SK-N-SH (cell line): ENCODE measurements at regions not wholly inside any gene's neighbourhood (a gene's known extent, or its start where the extent isn't known, plus 50 kb on each side); places are given as distances from the start of the nearest gene placed in this dataset.

Experiments
- CHD2 ChIP-seq: fragments of 150-350 bp; IDR thresholded peaks from 2 replicates; pipeline ENCODE4 v1.6.1; 2018; ENCODE audit warnings: low read length; ENCODE audit not compliant: partially characterized antibody
- CTCF ChIP-seq: fragments of 200-600 bp; sonication (generic); IDR thresholded peaks from 2 replicates; pipeline ENCODE4 v1.6.1; 2017; ENCODE audit warnings: antibody characterized with exemption, mild to moderate bottlenecking, moderate library complexity
- EP300 ChIP-seq, 2 experiments: IDR thresholded peaks; 2 replicates each; pipeline versions ENCODE4 v1.4.0 to v1.6.1; 2012; ENCODE audit warnings: borderline replicate concordance in 1 of 2, low read depth in 1 of 2, low read length in 1 of 2
- EZH2phosphoT487 ChIP-seq: fragments of 200-600 bp; sonication (generic); IDR thresholded peaks from 2 replicates; pipeline ENCODE4 v1.6.1; 2017; ENCODE audit warnings: low read depth, mixed run types, mild to moderate bottlenecking, antibody characterized with exemption, moderate library complexity, borderline replicate concordance
- MAX ChIP-seq: IDR thresholded peaks from 2 replicates; pipeline ENCODE4 v1.4.0; 2012; ENCODE audit warnings: low read depth
- RAD21 ChIP-seq: IDR thresholded peaks from 2 replicates; pipeline ENCODE4 v1.6.1; 2012; ENCODE audit warnings: mild to moderate bottlenecking, low read length
- REST ChIP-seq: IDR thresholded peaks from 2 replicates; pipeline ENCODE4 v1.6.1; 2012; ENCODE audit warnings: mild to moderate bottlenecking, low read depth, low read length, moderate library complexity
- TAF1 ChIP-seq: IDR thresholded peaks from 2 replicates; pipeline ENCODE4 v1.6.1; 2012; ENCODE audit warnings: low read depth, mild to moderate bottlenecking, low read length, moderate library complexity, borderline replicate concordance
- USF1 ChIP-seq: IDR thresholded peaks from 2 replicates; pipeline ENCODE4 v1.4.0; 2012; ENCODE audit warnings: low read depth, borderline replicate concordance

- TF ChIP-seq USF1 (no peak), REST (no peak), CHD2 (no peak), CTCF (no peak), EZH2phosphoT487 (no peak), TAF1 (no peak), EP300 (IDR thresholded peaks at IDR 0.05; ENCODE audit: borderline replicate concordance in 1 of 2, low read depth in 1 of 2, low read length in 1 of 2) (no peak), RAD21 (no peak), MAX (no peak)
These were observed 126.4 kb upstream of the ANKFN1 start for GRCh38 chr17:56026915-56027314.
